ENCODE measurements at regions not wholly inside any gene's neighbourhood (a gene's known extent, or its start where the extent isn't known, plus 50 kb on each side); places are given as distances from the start of the nearest gene placed in this dataset.

- Mint-ChIP-seq H3K27ac (no peak overlapping the region), H3K9me3 (no peaks in the 10 kb centered on the region), H3K4me3 (no peak overlapping the region), H3K27me3 (peaks cover 20 to 62% (median 26%) of the 10 kb centered on the region in 3 donors), H3K4me1 (no peaks in the 10 kb centered on the region), H3K36me3 (no peaks in the 10 kb centered on the region)
- ATAC-seq (ENCODE audit: low read depth in 2 of 2) = no peak
- DNase-seq = no peak
Observed at GRCh38 chr3:10763248-10763620, 52.8 kb upstream of the SLC6A11 start.

GRCh38 chr3:10763817-10764258 is 52.2 kb upstream of the SLC6A11 start:
- no peak overlapping the region for H3K4me3 Mint-ChIP-seq
- H3K4me1 Mint-ChIP-seq = no peaks in the 10 kb centered on the region
- DNase-seq (no peak), ATAC-seq (ENCODE audit: low read depth in 2 of 2) (no peak)
- no peaks in the 10 kb centered on the region for H3K9me3 Mint-ChIP-seq
- H3K36me3 Mint-ChIP-seq = no peaks in the 10 kb centered on the region
- H3K27ac Mint-ChIP-seq = no peak overlapping the region
- H3K27me3 Mint-ChIP-seq = peaks cover 21 to 63% (median 22%) of the 10 kb centered on the region in 3 donors

- H3K27ac Mint-ChIP-seq = no peak overlapping the region
- no peaks in the 10 kb centered on the region for H3K4me1 Mint-ChIP-seq
- H3K9me3 Mint-ChIP-seq = peaks cover 0 to 3% (median 0%) of the 10 kb centered on the region in 7 donors
- DNase-seq (no peak), ATAC-seq (ENCODE audit: low read depth in 2 of 2) (no peak)
- no peaks in the 10 kb centered on the region for H3K36me3 Mint-ChIP-seq
- peaks cover 23 to 58% (median 25%) of the 10 kb centered on the region in 3 donors for H3K27me3 Mint-ChIP-seq
- no peak overlapping the region for H3K4me3 Mint-ChIP-seq
Observed at GRCh38 chr3:10764259-10765051, 51.6 kb upstream of the SLC6A11 start.

GRCh38 chr3:10766049-10766705 is 49.9 kb upstream of the SLC6A11 start:
- H3K4me1 Mint-ChIP-seq = no peaks in the 10 kb centered on the region
- DNase-seq (no peak), ATAC-seq (ENCODE audit: low read depth in 2 of 2) (no peak)
- peaks cover 19 to 53% (median 37%) of the 10 kb centered on the region in 3 donors for H3K27me3 Mint-ChIP-seq
- H3K27ac Mint-ChIP-seq = no peak overlapping the region
- peaks cover 0 to 9% (median 0%) of the 10 kb centered on the region in 7 donors for H3K9me3 Mint-ChIP-seq
- no peaks in the 10 kb centered on the region for H3K36me3 Mint-ChIP-seq
- H3K4me3 Mint-ChIP-seq = no peak overlapping the region

Measured in naive B cell (primary cell).